ENCODE measurements at regions not wholly inside any gene's neighbourhood (a gene's known extent, or its start where the extent isn't known, plus 50 kb on each side); places are given as distances from the start of the nearest gene placed in this dataset.

GRCh38 chr5:174336479-174336878, 291.0 kb downstream of the NSG2 start:
- DNase-seq (ENCODE audit: low spot score) = no peak

DNA sequence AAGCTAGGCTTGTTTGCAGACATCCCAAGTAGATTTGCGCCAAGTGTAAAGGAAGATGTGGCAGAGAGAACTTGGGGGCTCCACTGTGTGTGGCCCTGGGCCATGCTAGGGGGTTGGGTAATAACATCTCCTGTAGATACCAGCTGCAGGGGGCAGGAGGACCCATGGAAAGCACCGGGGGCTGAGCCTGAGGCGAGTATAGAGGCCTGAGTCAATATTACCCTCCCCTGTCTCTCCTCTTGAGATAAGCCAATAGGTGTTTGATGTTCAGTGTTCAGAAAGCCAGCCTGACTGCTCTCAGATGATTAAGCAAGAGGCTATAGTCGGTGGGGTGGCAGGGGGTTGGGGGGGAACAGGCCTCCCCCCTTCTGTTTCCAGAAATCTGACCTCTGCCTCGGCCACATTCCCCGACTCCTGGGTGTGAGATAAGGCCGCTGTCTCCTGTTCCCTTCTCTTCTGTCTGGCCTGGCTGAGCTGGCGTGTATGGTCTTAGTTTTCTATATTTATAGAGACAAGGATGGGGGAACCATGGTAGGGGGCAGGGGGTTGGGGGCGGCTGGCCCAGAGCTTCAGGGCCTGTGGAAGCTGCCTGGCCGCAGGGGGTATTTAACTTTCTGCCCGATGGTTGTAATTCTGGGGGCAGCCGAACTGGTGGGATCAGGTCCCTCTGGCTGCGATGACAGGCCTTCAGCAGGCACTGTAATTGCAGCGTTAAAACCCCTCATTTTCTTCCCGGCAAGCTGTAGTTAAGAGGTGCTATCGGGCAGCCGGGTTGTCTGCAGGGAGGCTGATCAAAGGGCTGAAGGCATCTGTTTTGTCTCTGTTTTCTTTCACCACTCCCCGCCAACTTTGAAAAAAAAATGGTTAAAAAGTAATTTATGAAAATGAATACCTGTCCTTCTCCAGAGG, 292.0 kb downstream of the NSG2 start:
- DNase-seq (ENCODE audit: low spot score) = no peak

GRCh38 chr5:174338185-174339010, 292.9 kb downstream of the NSG2 start:
- DNase-seq (ENCODE audit: low spot score) = no peak

GRCh38 chr5:174339130-174339529, 293.6 kb downstream of the NSG2 start:
- no peak for DNase-seq (ENCODE audit: low spot score)

DNA sequence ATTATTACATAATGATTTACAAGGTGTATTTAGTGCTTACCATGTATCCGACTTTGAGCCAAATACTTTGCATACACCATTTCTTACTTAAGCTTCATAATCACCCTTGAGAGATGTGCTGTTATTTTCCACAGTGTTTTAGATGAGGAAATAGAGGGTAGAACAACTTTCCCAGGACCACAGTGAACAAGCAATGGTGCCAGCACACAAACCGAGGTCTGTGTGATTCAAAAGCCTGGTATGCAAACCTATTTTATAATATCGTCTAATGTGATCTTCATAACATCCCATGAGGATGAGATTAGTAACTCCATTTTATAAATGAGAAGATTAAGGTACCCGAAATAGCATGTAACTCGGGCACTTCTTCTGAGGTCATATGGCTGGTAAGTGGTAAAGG, 294.7 kb downstream of the NSG2 start:
- no peak for DNase-seq (ENCODE audit: low spot score)

DNA sequence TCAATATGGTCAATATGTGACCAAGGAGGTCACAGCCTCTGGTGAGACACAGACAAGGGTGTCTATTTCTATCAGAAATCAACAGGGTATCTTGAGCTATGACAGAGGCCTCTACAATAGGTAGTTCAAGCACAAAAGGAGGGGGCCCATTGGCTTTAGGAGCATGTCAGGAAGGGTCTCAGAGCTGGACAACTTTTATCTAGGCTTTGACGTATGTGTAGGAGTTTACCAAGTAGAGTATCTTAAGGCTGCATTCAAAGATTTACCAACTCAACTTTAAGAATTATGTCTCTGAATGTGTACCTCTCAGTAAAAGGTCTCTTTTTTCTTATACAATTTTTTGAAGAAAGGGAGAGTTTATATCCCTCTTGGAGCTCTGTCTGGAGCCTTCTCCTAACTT, 297.2 kb downstream of the NSG2 start:
- no peak for DNase-seq (ENCODE audit: low spot score)

DNA sequence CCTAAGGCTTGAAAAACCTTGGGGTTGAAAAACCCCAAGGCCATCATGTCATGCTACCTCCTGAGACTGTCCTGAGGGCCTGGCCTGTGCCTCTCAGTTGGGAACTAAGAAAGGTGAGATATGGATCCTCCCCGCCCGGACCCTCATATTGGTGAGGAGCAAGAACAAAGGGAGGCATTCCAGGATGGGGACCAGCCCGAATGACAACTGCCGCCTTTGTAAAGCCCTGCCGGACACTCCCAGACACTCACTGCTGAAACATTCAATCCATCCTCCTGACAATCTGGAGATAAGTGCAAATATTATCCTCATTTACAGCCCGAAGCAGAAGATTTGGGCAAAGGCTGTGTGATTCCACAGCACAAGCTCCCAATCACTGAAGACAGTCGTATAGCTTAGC, 298.3 kb downstream of the NSG2 start:
- DNase-seq (ENCODE audit: low spot score) = no peak

- DNase-seq (ENCODE audit: low spot score) = no peak
These were observed 298.8 kb downstream of the NSG2 start for GRCh38 chr5:174344335-174344734.

DNA sequence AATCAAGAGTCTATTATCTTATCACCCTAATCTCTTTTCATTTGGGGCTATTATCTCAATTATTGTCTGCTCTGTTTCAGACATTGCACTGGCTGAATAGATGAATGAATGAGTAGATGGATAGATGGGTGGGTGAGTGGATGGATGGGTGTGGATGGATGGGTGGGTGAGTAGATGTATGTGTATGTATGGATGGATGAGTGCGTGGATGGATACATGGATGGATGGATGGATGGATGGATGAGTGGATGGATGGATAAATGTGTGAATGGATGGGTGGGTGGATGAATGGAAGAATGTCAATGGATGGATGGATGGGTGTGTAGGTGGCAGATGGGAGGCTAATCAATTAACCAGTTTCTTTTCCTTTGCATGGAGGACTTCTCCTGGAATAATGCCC, 301.7 kb downstream of the NSG2 start:
- no peak for DNase-seq (ENCODE audit: low spot score)

GRCh38 chr5:174348311-174348981, 302.9 kb downstream of the NSG2 start:
- no peak for DNase-seq (ENCODE audit: low spot score)

- DNase-seq (ENCODE audit: low spot score) = no peak
These were observed 307.2 kb downstream of the NSG2 start for GRCh38 chr5:174352681-174353080.

GRCh38 chr5:174354571-174354970, 309.1 kb downstream of the NSG2 start:
- DNase-seq (ENCODE audit: low spot score) = no peak

- no peak for DNase-seq (ENCODE audit: low spot score)
These were observed 309.7 kb downstream of the NSG2 start for GRCh38 chr5:174355208-174355612.

DNA sequence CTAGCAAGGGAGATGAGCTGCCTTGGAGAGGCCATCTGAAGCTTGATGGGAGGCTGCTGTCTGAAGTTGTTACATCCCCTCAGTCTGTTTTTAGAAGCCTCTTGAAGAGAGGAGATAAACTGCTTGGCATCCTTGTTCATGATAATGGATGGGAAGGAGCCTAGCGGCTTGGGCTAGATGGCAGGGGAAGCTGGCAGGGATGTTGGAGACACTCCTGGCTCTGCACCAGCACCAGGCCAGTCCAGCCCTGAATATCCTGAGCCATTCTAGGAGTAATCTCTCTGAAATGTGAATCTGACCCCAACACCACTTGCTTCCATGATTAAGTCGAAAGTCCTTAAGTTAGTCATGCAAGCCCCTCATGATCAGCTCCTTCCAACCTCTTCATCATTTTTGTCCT, 310.5 kb downstream of the NSG2 start:
- no peak for DNase-seq (ENCODE audit: low spot score)

GRCh38 chr5:174356536-174356935, 311.0 kb downstream of the NSG2 start:
- DNase-seq (ENCODE audit: low spot score) = no peak

DNA sequence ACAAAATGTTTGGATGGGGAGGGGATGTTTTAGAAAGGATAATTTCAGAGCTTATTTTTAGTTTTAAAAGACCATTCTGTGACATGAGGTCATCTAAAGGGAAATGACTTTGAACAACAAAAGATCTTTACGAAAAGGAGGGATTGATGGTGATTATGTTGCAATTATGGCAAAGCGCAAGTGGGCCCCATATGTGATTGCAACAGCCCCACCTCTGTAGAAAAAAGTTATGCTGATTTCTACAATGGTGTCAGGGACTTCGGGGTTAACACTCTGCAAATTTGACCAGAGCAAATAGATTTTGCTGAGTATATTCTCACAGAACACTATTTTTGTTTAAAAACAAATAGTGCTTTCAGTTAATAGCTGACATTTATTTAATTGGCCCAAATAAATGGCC, 312.8 kb downstream of the NSG2 start:
- no peak for DNase-seq (ENCODE audit: low spot score)

GRCh38 chr5:174359071-174359470, 313.6 kb downstream of the NSG2 start:
- DNase-seq (ENCODE audit: low spot score) = no peak

DNA sequence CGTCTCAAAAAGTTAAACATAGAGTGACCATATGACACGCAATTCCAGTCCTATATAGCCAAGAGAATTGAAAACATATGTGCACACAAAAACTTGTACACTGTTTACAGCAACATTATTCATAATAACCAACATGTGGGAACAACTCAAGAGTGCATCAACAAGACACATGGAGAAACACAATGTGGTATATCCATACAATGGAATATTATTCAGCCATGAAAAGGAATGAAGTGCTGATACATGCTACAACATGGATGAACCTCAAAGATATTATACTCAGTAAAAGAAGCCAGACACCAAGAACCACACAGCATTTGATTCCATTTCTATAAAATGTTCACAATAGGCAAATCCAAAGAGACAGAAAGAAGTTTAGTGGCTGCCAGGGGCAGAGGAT, 317.0 kb downstream of the NSG2 start:
- no peak for DNase-seq (ENCODE audit: low spot score)

GRCh38 chr5:174363934-174364333, 318.4 kb downstream of the NSG2 start:
- DNase-seq (ENCODE audit: low spot score) = no peak

GRCh38 chr5:174364676-174365075, 319.2 kb downstream of the NSG2 start:
- no peak for DNase-seq (ENCODE audit: low spot score)

DNA sequence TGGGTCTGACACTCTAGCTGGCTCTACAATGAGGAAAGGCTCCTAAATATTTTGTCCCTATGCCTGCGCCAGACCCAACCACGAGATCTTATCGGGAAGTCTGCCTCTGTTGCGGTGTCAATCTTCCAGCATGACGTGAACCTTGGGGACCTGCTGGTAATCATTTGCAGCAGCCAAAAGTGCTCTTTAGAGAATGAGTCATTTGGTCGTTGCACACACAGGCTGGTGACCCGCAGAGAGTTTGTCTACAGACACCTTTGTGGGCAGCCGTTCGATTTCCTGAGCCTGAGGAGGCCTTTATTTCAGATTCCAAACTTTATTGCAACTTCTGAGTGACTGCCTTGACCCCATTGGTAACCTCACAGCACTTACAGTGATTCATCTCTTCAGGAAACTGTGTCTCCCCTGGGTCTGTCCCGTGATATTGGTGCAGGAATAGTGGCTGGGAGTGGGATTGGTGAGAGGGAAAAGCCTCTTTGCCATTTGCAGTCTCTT, 326.1 kb downstream of the NSG2 start:
- no peak for DNase-seq (ENCODE audit: low spot score)

GRCh38 chr5:174374206-174374605, 328.7 kb downstream of the NSG2 start:
- no peak for DNase-seq (ENCODE audit: low spot score)

Data from hematopoietic multipotent progenitor cell treated with erythropoietin and hydrocortisone succinate and interleukin-3 and kit ligand, for 17 days (in vitro differentiated cells).